COLO668 (cell line): ENCODE measurements at regions not wholly inside any gene's neighbourhood (a gene's known extent, or its start where the extent isn't known, plus 50 kb on each side); places are given as distances from the start of the nearest gene placed in this dataset.

Experiments
- DNase-seq: peaks from one replicate; lab custom pipeline; 2025; ENCODE audit not compliant: unreplicated experiment; lab: John Stamatoyannopoulos, UW

DNA sequence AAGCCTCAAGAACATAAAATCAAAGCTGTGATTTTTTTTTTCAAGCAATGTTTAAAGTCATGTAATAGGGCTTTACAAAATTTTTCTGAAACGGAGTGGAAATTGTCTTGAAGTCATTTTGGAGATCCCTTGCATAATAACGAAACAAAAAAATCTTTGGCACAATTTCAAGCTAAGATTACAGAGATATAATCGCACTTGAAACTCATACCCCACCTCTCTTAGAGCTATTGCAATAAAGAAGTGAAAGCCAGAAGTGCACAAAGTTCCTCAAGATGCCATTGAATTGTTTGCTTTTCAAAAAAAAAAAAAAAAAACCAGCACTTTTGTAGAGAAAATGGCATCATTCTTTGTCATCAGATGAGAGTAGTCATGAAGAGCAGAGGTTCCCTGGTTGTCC lies 152.3 kb downstream of the PAX3 start:
- DNase-seq = no peak

DNA sequence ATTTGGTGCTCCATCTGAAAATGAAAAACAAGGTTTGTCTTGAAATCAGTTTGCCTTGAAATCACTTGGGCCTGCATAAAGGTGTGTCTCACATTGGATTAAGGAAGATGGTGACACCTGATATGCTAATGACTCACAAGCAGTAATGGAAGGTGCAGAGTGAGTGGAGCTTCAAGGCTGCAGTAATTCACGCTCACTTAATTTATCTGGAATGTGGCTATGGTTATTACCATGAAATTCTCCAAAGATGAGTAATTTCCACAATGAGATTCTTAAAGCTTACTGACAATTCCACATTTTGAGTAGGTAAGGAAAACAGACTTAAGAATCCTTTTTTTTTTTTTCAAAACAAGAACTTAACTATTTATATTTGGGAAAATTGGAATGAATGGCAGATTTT lies 156.8 kb downstream of the PAX3 start:
- no peak for DNase-seq

DNA sequence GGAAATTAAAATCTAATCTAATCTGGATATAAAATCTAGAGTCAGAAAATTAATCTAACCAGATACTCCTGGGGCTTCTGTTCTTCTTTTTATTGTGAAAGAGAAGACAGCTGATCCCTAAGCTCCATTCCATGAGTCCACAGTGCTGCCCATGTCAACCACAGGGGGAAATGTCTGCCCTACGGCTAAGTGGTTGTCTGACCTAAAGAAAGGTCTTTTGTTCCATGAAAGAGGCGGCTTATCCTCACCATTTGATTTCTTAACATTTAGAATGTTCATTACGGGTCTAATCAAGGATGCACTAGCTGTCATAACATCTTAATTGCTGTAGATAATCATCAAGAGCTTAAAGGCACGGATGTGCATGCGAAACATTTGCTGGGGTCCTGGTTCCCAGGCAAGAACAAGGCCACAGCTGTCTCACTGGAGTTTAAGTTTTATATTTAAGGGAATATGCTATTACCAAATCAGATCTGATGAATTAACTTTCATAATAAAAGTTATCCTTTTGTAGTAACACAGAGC lies 162.6 kb downstream of the PAX3 start:
- DNase-seq = no peak

DNA sequence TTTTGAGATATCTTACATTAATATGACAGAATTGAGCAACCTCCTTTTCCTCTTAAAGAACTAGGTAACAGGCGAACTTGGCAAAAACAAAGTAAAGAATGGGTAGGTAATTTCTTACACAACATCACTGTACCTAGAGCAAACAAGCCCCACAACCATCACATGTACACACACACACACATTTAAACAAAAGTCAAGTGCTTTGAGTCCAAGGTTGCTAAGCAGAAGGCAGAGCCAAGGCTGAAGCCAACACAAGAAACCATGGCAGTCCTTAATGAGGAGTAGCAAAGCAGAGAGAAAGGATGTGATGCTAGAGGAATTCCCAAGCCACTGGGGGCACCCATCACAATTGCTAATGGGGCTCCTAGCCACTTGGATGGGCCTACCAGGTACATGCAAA lies 164.1 kb downstream of the PAX3 start:
- no peak for DNase-seq

DNA sequence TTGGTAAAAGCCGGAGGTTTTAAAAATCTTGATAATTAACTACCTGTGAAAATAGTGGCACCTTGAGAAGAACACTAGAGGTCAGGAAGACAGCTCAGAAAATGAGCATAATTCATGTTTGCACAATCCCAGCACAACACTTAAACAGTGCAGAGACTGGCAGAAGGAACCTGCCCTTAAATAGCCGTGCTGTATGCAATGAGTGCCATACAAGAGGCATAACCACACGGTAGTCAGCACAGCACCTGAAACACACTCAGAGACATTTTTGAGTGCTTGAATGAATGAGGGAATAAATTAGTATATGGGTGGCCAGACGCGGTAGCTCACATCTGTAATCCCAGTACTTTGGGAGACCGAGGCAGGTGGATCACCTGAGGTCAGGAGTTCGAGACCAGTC lies 164.9 kb downstream of the PAX3 start:
- no peak for DNase-seq

DNA sequence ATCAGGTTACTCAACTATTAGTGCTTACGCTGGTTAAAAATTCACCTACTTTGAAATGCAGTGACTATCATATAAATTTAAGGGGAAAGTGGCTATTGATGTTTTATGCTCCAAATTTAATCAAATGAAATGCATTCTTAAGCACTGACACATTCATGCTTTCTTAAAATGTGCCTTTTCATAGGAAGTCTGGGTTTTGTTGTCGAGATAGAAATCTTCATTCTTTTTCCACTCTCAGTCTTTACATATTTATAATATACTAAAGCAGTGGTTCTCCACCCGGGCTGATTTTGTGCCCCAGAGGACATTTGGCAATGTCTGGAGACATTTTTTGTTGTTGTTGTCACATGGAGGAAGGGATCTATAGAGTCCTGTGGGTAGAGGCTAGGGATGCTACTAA lies 167.9 kb downstream of the PAX3 start:
- DNase-seq = no peak

DNA sequence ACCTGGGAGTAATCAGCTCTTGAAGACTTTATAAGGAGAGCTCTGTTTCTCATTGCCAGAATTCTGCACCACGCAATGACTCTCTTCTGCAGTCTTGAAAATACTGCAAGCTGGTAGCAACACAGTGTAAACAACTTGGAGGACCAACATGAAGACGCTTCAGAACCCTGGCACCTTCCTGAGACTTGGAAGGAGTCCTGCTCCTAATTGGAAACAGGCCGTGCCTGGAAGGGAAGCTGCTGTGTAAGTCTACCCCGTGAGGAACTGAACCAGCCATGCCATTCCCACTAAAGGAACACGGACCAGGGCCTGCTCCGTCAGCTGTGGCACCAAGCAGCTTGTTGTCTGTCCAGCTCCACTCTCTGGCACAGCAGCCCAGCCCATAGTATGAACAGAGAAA lies 171.1 kb downstream of the PAX3 start:
- DNase-seq = no peak

DNA sequence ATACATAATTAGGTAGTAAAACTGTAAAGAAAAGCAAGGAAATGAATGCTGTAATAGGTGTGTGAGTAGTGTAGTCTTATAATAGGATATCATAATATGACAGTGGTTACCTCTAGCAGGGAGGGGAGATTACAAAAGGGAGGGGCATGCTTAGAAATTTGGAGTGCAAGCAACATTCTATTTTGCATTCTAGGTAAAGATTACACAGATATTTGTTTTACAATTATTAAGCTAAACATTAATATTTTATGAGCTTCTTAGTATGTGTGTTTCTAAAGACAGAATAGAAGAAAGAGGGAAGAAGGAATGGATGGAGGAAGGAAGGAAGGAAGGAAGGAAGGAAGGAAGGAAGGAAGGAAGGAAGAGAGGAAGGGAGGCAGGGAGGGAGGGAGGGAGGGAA lies 177.9 kb downstream of the PAX3 start:
- DNase-seq = no peak

DNA sequence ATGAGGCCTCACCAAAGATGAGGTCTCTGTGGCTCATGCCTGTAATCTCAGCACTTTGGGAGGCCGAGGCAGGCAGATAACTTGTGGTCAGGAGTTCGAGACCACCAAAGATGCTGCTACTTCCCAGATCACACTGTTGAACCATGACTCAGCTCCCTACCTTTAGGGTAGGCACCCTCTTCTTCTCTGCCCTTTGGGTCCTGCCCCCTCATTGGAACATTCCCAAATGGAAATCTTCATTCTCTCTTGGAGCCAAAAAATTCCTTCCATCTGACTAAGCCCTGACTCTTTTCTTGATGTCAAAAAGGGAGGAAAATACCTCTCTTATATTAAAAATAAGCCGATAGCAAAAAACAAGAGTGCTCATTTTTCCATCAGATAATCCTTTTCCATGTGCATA lies 183.5 kb downstream of the PAX3 start:
- DNase-seq = no peak

DNA sequence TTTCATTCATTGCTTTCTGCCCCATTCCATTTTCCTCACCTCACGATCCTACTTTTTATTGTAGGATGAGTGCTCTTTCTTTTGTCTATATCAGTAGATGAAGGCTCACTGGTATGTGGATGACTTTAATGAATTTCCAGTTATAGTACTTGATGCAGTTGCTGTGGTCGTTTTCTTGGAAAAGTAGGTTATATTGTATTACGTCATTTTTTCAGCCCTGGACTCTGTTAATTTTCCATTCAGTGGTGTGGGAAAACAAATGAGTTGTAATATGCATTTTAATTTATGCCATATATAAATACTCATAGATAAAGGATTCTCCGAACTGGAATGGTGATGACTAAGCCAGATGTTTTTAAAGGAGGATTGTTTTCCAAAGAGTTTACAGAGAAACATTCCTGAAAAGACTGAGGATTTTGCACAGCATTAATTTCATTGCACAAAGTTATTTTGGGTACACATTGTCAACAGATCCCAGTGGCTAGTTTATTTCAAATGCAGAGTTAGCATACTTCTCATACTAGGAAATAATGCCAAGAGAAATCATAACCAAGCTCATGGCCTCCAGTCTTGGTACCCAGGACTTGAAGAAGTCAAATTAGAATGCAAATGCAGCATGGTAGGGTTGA lies 189.7 kb downstream of the PAX3 start:
- no peak for DNase-seq

DNA sequence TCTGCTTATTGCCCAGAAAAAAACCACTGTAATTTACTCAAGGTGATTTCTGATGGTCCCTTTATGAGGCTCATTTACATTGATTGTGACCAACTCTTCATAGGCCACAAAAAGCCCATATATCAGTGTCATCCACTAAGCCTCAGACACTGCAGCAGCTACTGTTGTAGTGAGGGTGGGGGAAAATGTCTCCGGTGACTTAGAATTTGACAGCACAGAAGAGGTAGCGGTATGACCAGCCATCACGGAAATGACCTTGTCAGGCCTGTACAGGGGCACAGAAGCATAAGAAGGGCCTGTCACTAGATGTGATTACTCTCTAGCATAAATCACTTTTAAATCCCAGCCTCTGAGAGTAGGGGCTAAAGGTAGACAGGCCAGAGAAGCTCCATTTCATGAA lies 190.3 kb downstream of the PAX3 start:
- DNase-seq = no peak

DNA sequence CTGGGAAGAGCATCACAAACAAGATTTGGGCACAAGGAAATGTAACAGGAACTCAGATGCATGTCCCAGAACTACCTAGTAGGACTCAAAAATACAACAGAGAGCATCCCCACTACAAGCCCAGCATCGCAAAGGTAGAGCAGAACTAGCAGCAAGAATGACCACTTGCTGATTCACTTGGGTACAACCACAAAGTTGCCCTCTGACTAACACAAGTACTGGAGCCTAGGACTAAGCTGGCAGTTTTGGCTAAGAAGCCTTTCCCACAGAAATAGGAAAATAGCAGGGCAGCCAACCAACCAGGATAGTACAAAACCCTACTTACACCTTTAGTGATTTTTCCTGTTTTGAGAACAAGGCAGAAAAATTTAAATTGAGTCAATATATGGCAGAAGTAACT lies 193.8 kb downstream of the PAX3 start:
- no peak for DNase-seq

DNA sequence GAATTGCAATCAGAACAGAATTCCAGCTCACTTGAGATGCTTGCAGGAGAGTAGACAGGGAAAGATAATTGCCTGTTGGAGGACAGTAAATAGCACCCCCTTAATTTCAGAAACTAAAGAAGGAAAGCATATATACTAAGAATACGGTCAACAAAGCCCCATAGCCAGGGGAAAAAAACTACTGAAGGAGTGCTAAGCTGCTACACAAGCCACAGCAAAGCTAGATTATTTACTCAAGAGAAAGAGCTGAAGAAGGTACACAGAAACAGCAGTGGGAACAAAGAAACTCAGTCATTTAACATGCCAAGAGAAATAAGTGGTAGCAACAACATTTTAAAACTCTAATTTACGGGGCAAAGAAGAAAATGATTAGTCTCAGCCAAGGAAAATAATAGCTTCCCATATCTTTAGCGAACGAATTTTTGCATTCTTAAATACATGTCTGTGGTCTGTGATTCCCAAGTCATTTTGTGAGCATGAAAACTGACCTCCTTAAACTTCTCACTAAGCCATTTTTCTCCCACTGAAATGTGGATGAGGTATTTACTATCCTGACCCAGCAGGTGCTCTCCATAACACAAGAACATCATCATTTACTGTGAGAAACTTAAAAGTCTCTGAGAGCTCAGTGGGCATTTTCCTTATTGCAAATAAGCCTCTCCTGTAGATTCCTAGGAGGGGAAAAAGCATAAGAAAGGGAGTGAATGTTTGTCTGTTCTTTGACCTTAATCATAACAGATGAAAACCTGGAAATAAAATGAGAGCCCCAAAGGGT lies 196.0 kb downstream of the PAX3 start:
- DNase-seq = no peak

DNA sequence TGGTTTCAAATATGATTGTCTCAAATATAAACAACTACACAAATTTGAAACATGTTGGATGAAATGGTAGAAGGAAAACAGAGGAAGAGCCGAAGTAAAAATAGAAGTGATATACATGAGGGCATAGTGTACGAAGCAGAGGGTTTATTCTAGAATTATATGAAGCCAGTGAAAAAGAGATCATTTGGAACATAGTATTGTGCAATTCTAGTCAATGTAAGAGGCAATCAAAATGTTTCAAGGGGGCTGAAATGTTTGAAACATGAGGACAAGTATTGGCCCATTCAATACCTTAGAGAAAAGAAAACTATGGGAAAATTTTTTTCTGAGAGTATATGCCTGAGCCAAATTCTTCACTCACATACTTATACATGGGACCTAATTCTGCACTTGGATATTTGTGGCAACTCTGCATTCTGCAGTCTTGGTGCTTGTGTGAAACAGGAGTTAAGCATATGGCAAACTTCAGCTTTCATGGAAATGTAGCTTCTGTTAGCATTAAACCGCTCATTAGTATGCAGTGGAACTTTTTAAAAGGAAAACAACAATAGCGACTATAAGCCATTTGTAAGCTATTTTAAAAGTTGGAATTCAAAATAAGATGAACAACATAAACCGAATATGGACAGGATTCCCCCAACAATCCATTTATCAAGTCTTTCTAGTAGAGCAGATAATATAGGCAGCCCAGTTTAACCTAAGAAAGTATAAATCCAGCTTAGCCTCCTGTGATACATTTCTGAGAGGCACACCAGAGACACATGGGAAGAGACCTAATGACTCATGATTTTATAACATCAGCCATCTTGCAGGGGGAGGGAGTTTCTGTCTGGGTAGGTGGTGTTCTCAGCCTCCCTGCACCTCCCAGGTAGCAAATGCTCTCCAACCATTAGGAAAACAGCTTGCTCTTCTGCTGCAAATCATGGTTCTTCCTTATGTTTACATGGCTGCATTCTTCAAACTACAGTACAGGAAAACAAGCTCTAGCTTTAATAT lies 197.8 kb downstream of the PAX3 start:
- DNase-seq = no peak

DNA sequence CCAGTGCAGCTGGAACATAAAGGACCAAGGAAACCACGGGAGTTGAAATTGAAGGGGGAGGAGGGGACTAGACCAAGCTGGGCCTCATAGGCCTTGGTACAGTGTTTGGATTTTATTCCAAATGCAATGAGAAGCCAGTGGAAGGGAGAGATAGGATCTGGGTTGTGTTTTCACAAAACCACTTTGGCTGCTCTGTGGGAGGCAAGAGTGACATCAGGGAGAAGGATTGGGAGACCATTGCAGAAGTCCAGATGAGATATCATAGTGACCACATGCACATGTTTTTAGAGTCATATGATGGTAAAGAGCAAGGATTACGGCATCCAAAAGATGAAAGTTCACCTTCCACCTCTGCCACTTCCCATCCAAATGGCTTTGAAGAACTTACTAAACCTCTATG lies 210.2 kb downstream of the PAX3 start:
- no peak for DNase-seq

DNA sequence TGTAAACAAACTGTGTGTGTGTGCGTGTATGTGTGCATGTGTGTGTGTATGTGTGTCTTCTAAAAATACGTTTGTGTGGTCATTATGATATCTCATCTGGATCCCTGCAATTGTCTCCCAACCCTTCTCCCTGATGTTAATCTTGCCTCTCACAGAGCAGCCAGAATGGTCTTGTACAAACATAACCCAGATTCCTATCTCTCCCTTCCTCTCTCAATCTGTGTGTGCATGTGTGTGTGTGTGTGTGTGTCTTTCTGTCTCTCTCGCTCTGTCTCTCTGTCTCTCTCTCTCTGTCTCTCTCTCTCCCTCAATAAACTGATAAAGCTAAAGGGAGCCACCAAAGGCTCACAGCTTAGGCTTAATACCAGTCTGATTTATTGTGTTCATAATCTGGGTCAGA lies 210.8 kb downstream of the PAX3 start:
- DNase-seq = no peak

DNA sequence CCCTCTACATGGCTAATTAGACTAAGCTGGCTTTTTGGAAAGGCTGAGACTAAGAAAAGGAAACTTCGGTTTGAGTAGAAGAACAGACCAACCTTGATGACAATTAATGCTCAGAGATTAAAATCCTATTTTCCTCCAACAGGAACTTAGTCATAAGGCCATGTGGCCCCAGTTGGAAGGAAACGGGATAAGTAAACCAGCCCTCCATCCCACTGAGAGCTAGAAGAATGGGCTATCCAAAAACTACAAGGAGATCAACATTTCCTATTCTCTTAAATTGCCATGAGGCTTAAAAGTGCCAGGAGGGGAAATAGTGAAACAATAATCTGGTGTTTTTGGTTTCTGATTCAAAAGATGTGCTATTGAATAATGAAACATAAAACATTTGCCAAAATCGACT lies 216.6 kb downstream of the PAX3 start:
- DNase-seq = no peak

DNA sequence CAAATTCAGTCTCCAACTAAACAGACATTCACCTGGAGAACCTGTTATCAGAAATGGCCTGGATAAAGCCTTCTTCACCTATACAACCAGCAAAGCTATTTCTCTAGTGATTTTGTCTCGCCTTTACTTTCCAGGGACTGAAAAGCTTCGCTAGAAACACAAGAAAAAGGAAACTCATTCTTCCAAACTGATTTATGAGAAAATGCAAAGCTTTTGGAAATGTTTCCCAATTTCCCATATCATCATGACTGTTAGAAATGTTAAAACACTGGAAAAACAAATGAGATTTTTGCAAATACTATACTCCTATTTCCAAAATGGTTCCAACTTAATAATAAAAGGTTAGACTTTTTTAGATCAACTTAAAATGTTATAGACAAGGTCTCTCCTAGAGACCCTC lies 218.7 kb downstream of the PAX3 start:
- DNase-seq = no peak

DNA sequence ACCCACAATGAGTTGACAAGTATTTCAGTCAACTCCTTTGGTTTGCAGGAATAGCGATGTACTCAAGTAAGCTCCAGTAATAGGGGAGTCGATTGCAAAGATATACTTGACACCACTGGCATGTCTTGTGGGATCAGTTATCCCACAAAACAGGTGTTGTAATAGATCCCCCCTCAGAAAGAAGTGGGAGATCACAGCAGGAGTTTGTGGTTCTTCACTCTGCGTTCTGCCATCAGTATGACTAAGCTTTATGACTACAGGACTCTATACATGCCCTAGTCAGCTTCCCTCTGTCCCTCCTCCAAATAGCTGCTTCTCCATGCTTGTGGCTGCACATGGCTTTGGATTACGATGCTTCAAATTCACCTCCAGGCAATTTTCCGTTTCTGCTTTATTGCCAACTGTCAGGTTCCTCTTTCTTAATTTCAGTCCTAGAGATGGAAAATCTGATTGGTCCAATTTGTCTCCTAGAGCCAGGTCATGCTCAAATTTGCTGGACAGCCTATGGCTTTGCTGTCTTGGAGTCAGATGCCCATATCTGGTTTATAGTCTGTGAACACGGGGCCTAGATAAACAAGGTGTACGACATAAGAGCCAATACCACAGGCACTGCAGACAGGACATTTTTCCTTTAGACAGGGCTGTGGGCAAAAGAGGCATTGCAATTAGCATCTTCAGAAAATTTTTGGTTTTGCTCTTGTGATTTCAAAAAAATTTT lies 221.7 kb downstream of the PAX3 start:
- no peak for DNase-seq

DNA sequence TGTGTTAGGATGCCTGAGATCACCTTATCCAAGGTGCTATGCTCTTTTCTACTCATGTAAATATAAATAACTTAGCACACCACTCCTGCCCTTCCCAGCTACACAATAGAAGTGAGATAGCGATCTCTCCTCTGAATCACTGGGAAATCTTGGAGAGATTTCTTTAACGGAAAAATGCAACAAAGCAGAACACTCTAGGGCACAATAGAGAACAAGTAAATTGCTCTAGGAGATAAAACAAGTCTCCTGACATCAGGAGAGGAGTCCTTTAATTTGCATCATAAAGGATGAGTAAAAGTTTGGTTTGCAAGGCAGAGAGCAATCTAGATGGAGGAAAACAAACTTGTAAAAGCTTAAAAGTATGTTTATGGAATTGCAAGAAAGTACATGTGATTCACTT lies 224.1 kb downstream of the PAX3 start:
- no peak for DNase-seq

DNA sequence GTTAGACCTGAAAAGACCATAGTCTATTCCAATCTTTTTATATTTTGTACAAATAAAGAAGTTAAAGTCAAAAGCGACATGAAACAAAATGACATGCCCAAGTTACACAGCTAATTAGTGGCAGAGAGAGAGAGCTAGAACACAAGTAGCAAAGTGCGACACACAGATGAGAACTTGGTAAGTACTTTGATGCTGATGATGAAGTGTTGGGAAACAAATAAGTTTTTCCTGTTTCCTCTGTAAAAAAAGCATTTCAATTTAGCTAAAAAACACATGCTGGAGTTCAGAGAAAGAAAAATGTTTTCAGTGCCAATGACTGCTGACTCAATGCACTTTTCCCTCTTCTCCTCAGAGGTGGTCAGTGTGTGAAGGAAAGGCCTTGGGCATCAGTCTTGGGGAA lies 226.9 kb downstream of the PAX3 start:
- no peak for DNase-seq
